SK-N-SH (cell line): ENCODE measurements at regions not wholly inside any gene's neighbourhood (a gene's known extent, or its start where the extent isn't known, plus 50 kb on each side); places are given as distances from the start of the nearest gene placed in this dataset.

Experiments used
- CTCF ChIP-seq: fragments of 200-600 bp; sonication (generic); IDR thresholded peaks from 2 replicates; pipeline ENCODE4 v1.6.1; 2017; ENCODE audit warnings: antibody characterized with exemption, mild to moderate bottlenecking, moderate library complexity
- EP300 ChIP-seq, 2 experiments: IDR thresholded peaks; 2 replicates each; pipeline versions ENCODE4 v1.4.0 to v1.6.1; 2012; ENCODE audit warnings: borderline replicate concordance in 1 of 2, low read depth in 1 of 2, low read length in 1 of 2
- EZH2phosphoT487 ChIP-seq: fragments of 200-600 bp; sonication (generic); IDR thresholded peaks from 2 replicates; pipeline ENCODE4 v1.6.1; 2017; ENCODE audit warnings: low read depth, mixed run types, mild to moderate bottlenecking, antibody characterized with exemption, moderate library complexity, borderline replicate concordance
- JUND ChIP-seq: IDR thresholded peaks from 2 replicates; pipeline ENCODE4 v1.4.0; 2012
- MAX ChIP-seq: IDR thresholded peaks from 2 replicates; pipeline ENCODE4 v1.4.0; 2012; ENCODE audit warnings: low read depth
- MXI1 ChIP-seq: IDR thresholded peaks from 2 replicates; pipeline ENCODE4 v1.6.1; 2012; ENCODE audit warnings: mild to moderate bottlenecking, low read depth, low read length, improper control_type of control experiment
- NFIC ChIP-seq: IDR thresholded peaks from 2 replicates; pipeline ENCODE4 v1.4.0; 2012; ENCODE audit warnings: borderline replicate concordance
- TAF1 ChIP-seq: IDR thresholded peaks from 2 replicates; pipeline ENCODE4 v1.6.1; 2012; ENCODE audit warnings: low read depth, mild to moderate bottlenecking, low read length, moderate library complexity, borderline replicate concordance
- TCF12 ChIP-seq: IDR thresholded peaks from 2 replicates; pipeline ENCODE4 v1.4.0; 2012
- YY1 ChIP-seq: IDR thresholded peaks from 2 replicates; pipeline ENCODE4 v1.4.0; 2012; ENCODE audit warnings: low read depth, mild to moderate bottlenecking

DNA sequence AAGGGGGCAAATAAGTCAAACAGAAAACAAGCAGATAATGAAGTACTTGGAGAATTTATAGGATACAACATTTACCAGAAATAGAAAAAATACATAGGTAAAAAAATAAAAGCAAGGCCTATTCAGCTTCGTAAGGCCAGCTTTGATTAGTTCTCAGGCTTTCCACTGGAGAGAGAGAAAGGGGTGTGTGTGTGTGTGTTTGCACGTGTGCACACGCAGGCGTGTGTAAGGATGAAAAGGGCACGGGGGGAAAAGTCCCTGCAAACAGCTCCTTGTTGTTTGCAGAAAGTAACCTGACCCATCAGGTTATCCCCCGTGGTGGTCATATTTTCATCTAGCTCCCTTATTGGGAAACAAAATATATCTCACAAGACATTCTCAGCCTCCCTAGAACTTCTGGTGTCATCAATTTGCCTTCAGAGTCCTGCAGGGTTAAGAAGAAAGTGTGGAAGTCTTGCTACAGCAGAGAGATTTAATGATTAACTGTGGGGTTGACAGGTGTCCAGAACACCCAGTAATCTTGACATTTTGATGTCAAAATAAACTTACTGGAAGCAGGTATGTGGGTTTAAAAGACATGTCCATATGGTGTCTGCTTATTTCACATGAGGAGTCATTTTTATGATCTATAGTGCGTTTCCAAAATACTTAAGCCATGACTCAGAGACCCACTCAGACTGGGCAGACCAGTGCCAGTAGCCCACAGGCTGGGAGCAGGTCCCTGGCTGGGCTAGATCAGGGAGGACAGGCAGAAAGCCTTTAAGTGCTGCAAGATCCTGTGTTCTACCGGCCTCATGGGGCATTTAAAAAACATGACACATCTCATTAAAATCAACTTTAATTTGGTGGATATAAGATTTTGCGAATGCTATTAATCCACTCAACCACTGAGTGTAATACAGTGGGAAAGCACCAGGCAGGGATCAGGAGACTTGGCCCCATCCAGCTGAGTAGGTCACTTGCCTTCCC lies 487.6 kb upstream of the CAMK1G start:
- TF ChIP-seq YY1 = 0 out of 2 replicates have a peak, but pooled peaks have one; percentile 13
- peak; percentile 94 for TF ChIP-seq TCF12
- no peak for TF ChIP-seq CTCF
- no peak for TF ChIP-seq EZH2phosphoT487
- TF ChIP-seq NFIC = peak; percentile 92
- 0 out of 2 replicates have a peak, but pooled peaks have one; percentile 5 for TF ChIP-seq TAF1
- TF ChIP-seq JUND = peak; percentile 99
- TF ChIP-seq EP300 (IDR thresholded peaks at IDR 0.05; ENCODE audit: borderline replicate concordance in 1 of 2, low read depth in 1 of 2, low read length in 1 of 2) = peak; percentile 62 to 94
- peak; percentile 56 for TF ChIP-seq MAX
- no peak for TF ChIP-seq MXI1
